A549 (cell line): ENCODE measurements at regions not wholly inside any gene's neighbourhood (a gene's known extent, or its start where the extent isn't known, plus 50 kb on each side); places are given as distances from the start of the nearest gene placed in this dataset.

ENCODE experiments used
- ATAC-seq, 2 experiments: fragments of 200-7000 bp in 1 of 2; fragments of >200 bp in 1 of 2; cut with Nextera tagmentation in 1 of 2; cut with Tn5 transposase in 1 of 2; 3 replicates each; pipeline versions ENCODE4 v1.8.0 to v1.9.1; 2018 to 2020; ENCODE audit warnings: mild to moderate bottlenecking in 1 of 2, moderate library complexity in 1 of 2
- CTCF ChIA-PET: fragments of 300-600 bp; sonication (Branson Sonifier 250); formaldehyde crosslinking; extraction: SDS; loops from one replicate; lab custom pipeline; 2021; ENCODE audit warnings: antibody characterized with exemption, inconsistent platforms; lab: Yijun Ruan, JAX
- POLR2A ChIA-PET: fragments of 350-600 bp; formaldehyde crosslinking; extraction: SDS; loops from one replicate; lab custom pipeline; 2021; ENCODE audit warnings: antibody characterized with exemption, inconsistent platforms; lab: Yijun Ruan, JAX
- DNase-seq, 2 experiments: peaks; one replicate each; pipeline versions ENCODE4 v3.0.0 to v3.0.0-alpha.2; 2011 to 2016; ENCODE audit warnings: low read depth in 1 of 2, low spot score in 1 of 2
- FAIRE-seq: peaks from 2 replicates; lab custom pipeline; 2011; peaks lifted over from hg19 to GRCh38; lab: Jason Lieb, UNC
- H3K27ac ChIP-seq, 2 experiments: fragments of >200 bp; sonication (Bioruptor Twin); formaldehyde crosslinking; 3 replicates each; pipeline ENCODE4 v1.5.1; 2016 to 2017
- H3K4me1 ChIP-seq: fragments of >200 bp; sonication (Bioruptor Twin); formaldehyde crosslinking; 3 replicates; pipeline ENCODE4 v1.6.1; 2016
- H3K4me2 ChIP-seq: fragments of >200 bp; sonication (Bioruptor Twin); formaldehyde crosslinking; 3 replicates; pipeline ENCODE4 v1.6.1; 2016
- H3K4me3 ChIP-seq: fragments of >200 bp; sonication (Bioruptor Twin); formaldehyde crosslinking; 3 replicates; pipeline ENCODE4 v1.5.1; 2016
- H3K9me3 ChIP-seq: fragments of >200 bp; sonication (Bioruptor Twin); formaldehyde crosslinking; 3 replicates; pipeline ENCODE4 v1.6.1; 2016
- ATOH8 ChIP-seq: fragments of 250-450 bp; sonication (Bioruptor Pico); IDR thresholded peaks from 2 replicates; pipeline ENCODE4 v1.5.0; 2020; ENCODE audit warnings: low read depth, mild to moderate bottlenecking, moderate library complexity
- BHLHE40 ChIP-seq: IDR thresholded peaks from 2 replicates; pipeline ENCODE4 v1.6.1; 2012; ENCODE audit warnings: low read depth, low read length, inconsistent platforms
- CBX8 ChIP-seq: fragments of 200-600 bp; sonication (generic); IDR thresholded peaks from 2 replicates; pipeline ENCODE4 v1.6.1; 2016
- CEBPB ChIP-seq, 2 experiments: fragments of >200 bp in 1 of 2; sonication (Bioruptor Twin) in 1 of 2; formaldehyde crosslinking in 1 of 2; IDR thresholded peaks; 2 replicates each; pipeline ENCODE4 v1.6.1; 2012 to 2016
- EHF ChIP-seq: fragments of 250-450 bp; sonication (Bioruptor Pico); IDR thresholded peaks from 2 replicates; pipeline ENCODE4 v1.5.0; 2020; ENCODE audit warnings: mild to moderate bottlenecking
- EHMT2 ChIP-seq: fragments of 200-600 bp; sonication (generic); IDR thresholded peaks from 2 replicates; pipeline ENCODE4 v1.6.1; 2016; ENCODE audit warnings: antibody characterized with exemption, low read depth, mild to moderate bottlenecking, moderate library complexity
- EP300 ChIP-seq, 2 experiments: fragments of >200 bp; sonication (Bioruptor Twin); formaldehyde crosslinking; IDR thresholded peaks; 2 replicates in 1 of 2; 3 replicates in 1 of 2; pipeline ENCODE4 v1.6.1; 2016 to 2017
- ESRRA ChIP-seq: fragments of 150-350 bp; IDR thresholded peaks from 2 replicates; pipeline ENCODE4 v1.6.1; 2014; ENCODE audit warnings: mild to moderate bottlenecking, low read length, borderline replicate concordance
- FOSB ChIP-seq: fragments of 250-450 bp; sonication (Bioruptor Pico); IDR thresholded peaks from 2 replicates; pipeline ENCODE4 v1.5.0; 2020; ENCODE audit warnings: mild to moderate bottlenecking, moderate library complexity
- FOSL2 ChIP-seq, 2 experiments: fragments of 450-650 bp in 1 of 2; fragments of >200 bp in 1 of 2; sonication (Bioruptor Twin) in 1 of 2; formaldehyde crosslinking; IDR thresholded peaks; 2 replicates each; pipeline versions ENCODE4 v1.5.0 to v1.6.1; 2016 to 2020; ENCODE audit warnings: mild to moderate bottlenecking in 1 of 2, moderate library complexity in 1 of 2
- FOXS1 ChIP-seq: fragments of 250-450 bp; sonication (Bioruptor Pico); IDR thresholded peaks from 2 replicates; pipeline ENCODE4 v1.5.0; 2020; ENCODE audit warnings: mild to moderate bottlenecking, moderate library complexity
- GATA3 ChIP-seq: IDR thresholded peaks from 2 replicates; pipeline ENCODE4 v1.6.1; 2012; ENCODE audit warnings: borderline replicate concordance
- HEYL ChIP-seq: fragments of 250-450 bp; sonication (Bioruptor Pico); IDR thresholded peaks from 2 replicates; pipeline ENCODE4 v1.8.0; 2021; ENCODE audit warnings: mild to moderate bottlenecking, moderate library complexity
- HOXB13 ChIP-seq: fragments of 250-450 bp; sonication (Bioruptor Pico); IDR thresholded peaks from 2 replicates; pipeline ENCODE4 v1.5.0; 2020; ENCODE audit warnings: low read depth, mild to moderate bottlenecking, moderate library complexity
- HOXB5 ChIP-seq: fragments of 250-450 bp; sonication (Bioruptor Pico); IDR thresholded peaks from 2 replicates; pipeline ENCODE4 v1.5.0; 2020; ENCODE audit warnings: mild to moderate bottlenecking, moderate library complexity
- JUN ChIP-seq, 2 experiments: fragments of >200 bp; sonication (Bioruptor Twin); formaldehyde crosslinking; IDR thresholded peaks; 2 replicates in 1 of 2; 3 replicates in 1 of 2; pipeline ENCODE4 v1.6.1; 2016 to 2017
- KDM1A ChIP-seq: fragments of 200-600 bp; sonication (generic); IDR thresholded peaks from 2 replicates; pipeline ENCODE4 v1.6.1; 2016; ENCODE audit warnings: low read depth, mild to moderate bottlenecking
- KDM5A ChIP-seq: fragments of 200-600 bp; sonication (generic); IDR thresholded peaks from 2 replicates; pipeline ENCODE4 v1.6.1; 2016; ENCODE audit warnings: antibody characterized with exemption, mild to moderate bottlenecking
- MAFK ChIP-seq: fragments of 450-650 bp; IDR thresholded peaks from 2 replicates; pipeline ENCODE4 v1.6.1; 2014; ENCODE audit not compliant: partially characterized antibody
- MYC ChIP-seq: IDR thresholded peaks from 2 replicates; pipeline ENCODE4 v1.6.1; 2012; ENCODE audit warnings: mild to moderate bottlenecking, inconsistent platforms, low read length, improper control_type of control experiment, borderline replicate concordance
- NFE2L2 ChIP-seq: fragments of 150-350 bp; conservative IDR thresholded peaks from 2 replicates; pipeline ENCODE4 v1.6.1; 2014; ENCODE audit warnings: low read length
- NR3C1 ChIP-seq: fragments of >200 bp; sonication (Bioruptor Twin); formaldehyde crosslinking; IDR thresholded peaks from 3 replicates; pipeline ENCODE4 v1.6.1; 2017
- POLR2A ChIP-seq: IDR thresholded peaks from 2 replicates; pipeline ENCODE4 v1.6.1; 2012; ENCODE audit warnings: mild to moderate bottlenecking, low read length
- RAD21 ChIP-seq, 2 experiments: fragments of >200 bp in 1 of 2; sonication (Bioruptor Twin) in 1 of 2; formaldehyde crosslinking in 1 of 2; IDR thresholded peaks in 1 of 2; conservative IDR thresholded peaks in 1 of 2; 2 replicates in 1 of 2; 3 replicates in 1 of 2; pipeline ENCODE4 v1.6.1; 2012 to 2018; ENCODE audit warnings: inconsistent platforms in 1 of 2
- RARB ChIP-seq: fragments of 250-450 bp; sonication (Bioruptor Pico); IDR thresholded peaks from 2 replicates; pipeline ENCODE4 v1.8.0; 2021; ENCODE audit warnings: mild to moderate bottlenecking, moderate library complexity
- RCOR1 ChIP-seq: fragments of 150-350 bp; IDR thresholded peaks from 2 replicates; pipeline ENCODE4 v1.6.1; 2014; ENCODE audit warnings: antibody characterized with exemption, low read length, low read depth
- RNF2 ChIP-seq: fragments of 200-600 bp; sonication (generic); IDR thresholded peaks from 2 replicates; pipeline ENCODE4 v1.6.1; 2016; ENCODE audit warnings: low read depth, mild to moderate bottlenecking, antibody characterized with exemption, moderate library complexity, borderline replicate concordance
- SMC3 ChIP-seq: fragments of >200 bp; sonication (Bioruptor Twin); formaldehyde crosslinking; IDR thresholded peaks from 3 replicates; pipeline ENCODE4 v1.6.1; 2018; ENCODE audit warnings: inconsistent platforms
- ZFP36 ChIP-seq: fragments of 450-650 bp; IDR thresholded peaks from 2 replicates; pipeline ENCODE4 v1.6.1; 2014; ENCODE audit warnings: borderline replicate concordance; ENCODE audit not compliant: partially characterized antibody
- ZSCAN20 ChIP-seq: fragments of 250-450 bp; sonication (Bioruptor Pico); IDR thresholded peaks from 2 replicates; pipeline ENCODE4 v1.8.0; 2022; ENCODE audit warnings: mild to moderate bottlenecking, moderate library complexity
- WGBS: methylation state at CpG from one replicate; pipeline ENCODE4 v1.1.6; 2017; ENCODE audit errors: missing lambda C conversion rate; 5-methylcytosine and 5-hydroxymethylcytosine counted together
- TF ChIP-seq, protein P1 (sequence below): IDR thresholded peaks from 2 replicates; pipeline ENCODE4 v1.6.1; 2012

DNA sequence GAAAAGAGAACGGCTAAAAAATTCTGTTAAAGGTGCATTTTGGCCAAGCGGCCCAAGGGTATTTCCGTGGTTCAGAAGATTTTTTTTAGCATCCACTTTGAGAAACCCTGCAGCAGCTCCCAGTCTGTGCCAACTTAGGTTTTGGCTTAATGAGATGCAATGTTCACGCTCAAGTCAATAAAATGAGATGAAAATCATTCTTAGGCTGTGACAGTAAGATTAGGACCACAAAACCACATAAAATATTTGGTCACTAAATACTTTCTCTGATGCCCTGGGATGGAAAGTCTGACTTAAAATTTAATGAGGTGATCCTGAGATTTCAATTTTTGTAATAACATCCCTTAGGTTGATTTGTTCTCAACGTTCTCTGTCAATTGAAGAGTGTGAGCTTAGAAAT, 74.2 kb upstream of the FHL2 start:
- POLR2A ChIA-PET = interaction anchor here (1.2 kb wide), 1 partner anchor 17 kb away, joined by 3 read pairs; no protein-coding TSS in a partner anchor
- ATAC-seq = no peak
- H3K9me3 ChIP-seq = no peaks in the 10 kb centered on the region
- no peak overlapping the region for H3K4me3 ChIP-seq
- no peaks in the 10 kb centered on the region for H3K4me1 ChIP-seq
- no peak overlapping the region for H3K27ac ChIP-seq
- 78% methylated on average over 5 of the region's 5 CpGs for whole genome bisulfite sequencing
- TF ChIP-seq HEYL (CRISPR knock-in tag) = no peak
- TF ChIP-seq GATA3 = no peak
- no peak for TF ChIP-seq RARB
- TF ChIP-seq RNF2 = no peak
- no peak for TF ChIP-seq CEBPB (IDR thresholded peaks at IDR 0.05)
- TF ChIP-seq BHLHE40 = no peak
- no peak for TF ChIP-seq EHMT2
- no peak for TF ChIP-seq SMC3
- TF ChIP-seq EP300 (IDR thresholded peaks at IDR 0.05) = no peak
- TF ChIP-seq HOXB13 (CRISPR knock-in tag) = no peak
- TF ChIP-seq MYC = no peak
- TF ChIP-seq FOSL2 (IDR thresholded peaks at IDR 0.05) = no peak
- TF ChIP-seq FOSL2 (CRISPR knock-in tag; IDR thresholded peaks at IDR 0.05) = no peak
- TF ChIP-seq MAFK = no peak
- TF ChIP-seq CBX8 = no peak
- no peak for TF ChIP-seq ZFP36
- TF ChIP-seq FOXS1 (CRISPR knock-in tag) = no peak
- no peak for TF ChIP-seq KDM5A
- TF ChIP-seq JUN (IDR thresholded peaks at IDR 0.05) = no peak
- no peak for TF ChIP-seq POLR2A
- CTCF ChIA-PET = interaction anchor here (0.7 to 1.1 kb wide), 2 partner anchors 62 to 87 kb away, joined by 3 to 4 read pairs; no protein-coding TSS in a partner anchor
- no peak for DNase-seq
- H3K4me2 ChIP-seq = no peak overlapping the region
- no peak for FAIRE-seq

DNA sequence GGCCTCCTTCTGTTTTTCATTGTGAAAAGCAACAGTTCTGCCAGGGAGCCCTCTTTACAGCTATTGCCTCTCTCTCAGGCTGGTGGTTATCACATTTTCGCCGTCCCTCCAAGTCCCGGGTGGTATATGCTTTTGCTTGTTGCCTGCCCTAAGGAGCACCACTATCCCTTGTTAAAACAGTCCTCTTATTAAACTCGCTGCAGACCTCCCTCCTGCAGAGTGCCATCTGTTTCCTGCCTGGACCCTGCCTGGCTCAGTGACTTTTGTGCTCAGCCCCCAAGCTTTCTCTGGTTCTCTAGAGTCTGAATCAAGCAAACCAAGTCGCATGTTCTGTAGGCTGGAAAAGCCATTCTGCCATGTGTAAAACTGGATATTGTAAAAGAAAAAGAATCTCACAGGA, 72.1 kb upstream of the FHL2 start:
- H3K27ac ChIP-seq = no peak overlapping the region
- FAIRE-seq (no peak), DNase-seq (no peak), ATAC-seq (no peak)
- CTCF ChIA-PET = interaction anchor here (0.6 to 1.4 kb wide), 2 partner anchors 20 to 74 kb away, joined by 3 to 4 read pairs; no protein-coding TSS in a partner anchor
- 85% methylated on average over 5 of the region's 5 CpGs for WGBS
- TF ChIP-seq RNF2 (no peak), FOSB (no peak), ESRRA (no peak), KDM5A (no peak), JUN (IDR thresholded peaks at IDR 0.05) (no peak), HOXB5 (CRISPR knock-in tag) (no peak), ZFP36 (no peak), EHMT2 (no peak), RAD21 (conservative IDR thresholded peaks at IDR 0.05 in 1 of 2, IDR thresholded peaks at IDR 0.05 in 1 of 2) (no peak), CBX8 (no peak), ZSCAN20 (CRISPR knock-in tag) (no peak), ATOH8 (no peak)
- H3K4me1 ChIP-seq = no peaks in the 10 kb centered on the region
- H3K4me2 ChIP-seq = no peak overlapping the region
- no peak overlapping the region for H3K4me3 ChIP-seq
- POLR2A ChIA-PET = no interaction called here
- no peaks in the 10 kb centered on the region for H3K9me3 ChIP-seq

DNA sequence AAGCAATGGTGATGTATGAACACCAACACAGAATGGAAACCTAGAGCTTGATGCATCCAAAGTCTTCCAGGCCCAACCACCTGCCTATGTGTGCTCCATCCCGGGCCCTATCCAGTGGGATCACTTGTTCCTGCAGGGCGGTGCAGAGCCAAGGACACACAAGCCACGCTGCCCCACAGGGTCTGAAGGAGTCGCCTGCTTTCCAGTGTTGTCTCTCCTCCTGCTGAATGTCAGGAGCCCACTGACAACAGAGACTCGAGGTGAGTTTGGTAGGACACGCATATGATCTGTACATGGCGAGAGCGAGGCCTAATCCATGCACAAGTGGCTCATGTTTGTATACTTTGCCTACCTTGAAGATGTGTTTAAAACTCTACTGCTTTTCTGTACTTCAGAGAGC, 70.9 kb upstream of the FHL2 start:
- POLR2A ChIA-PET = no interaction called here
- 81% methylated on average over 8 of the region's 8 CpGs for WGBS
- no peak overlapping the region for H3K27ac ChIP-seq

More for the DNA sequence above, 70.9 kb upstream of the FHL2 start:
- TF ChIP-seq KDM1A (no peak), RCOR1 (no peak), NR3C1 (no peak), KDM5A (no peak), MAFK (no peak), RARB (no peak), EHF (no peak), ESRRA (no peak), NFE2L2 (no peak), FOSL2 (IDR thresholded peaks at IDR 0.05) (no peak), FOSL2 (CRISPR knock-in tag; IDR thresholded peaks at IDR 0.05) (no peak)
- TF ChIP-seq, protein P1, sequence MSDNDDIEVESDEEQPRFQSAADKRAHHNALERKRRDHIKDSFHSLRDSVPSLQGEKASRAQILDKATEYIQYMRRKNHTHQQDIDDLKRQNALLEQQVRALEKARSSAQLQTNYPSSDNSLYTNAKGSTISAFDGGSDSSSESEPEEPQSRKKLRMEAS = no peak
- no peak for DNase-seq
- CTCF ChIA-PET = no interaction called here
- no peaks in the 10 kb centered on the region for H3K4me1 ChIP-seq
- ATAC-seq = no peak
- H3K4me3 ChIP-seq = no peak overlapping the region
- no peaks in the 10 kb centered on the region for H3K9me3 ChIP-seq
- H3K4me2 ChIP-seq = no peak overlapping the region
- no peak for FAIRE-seq
